ENCODE measurements at regions not wholly inside any gene's neighbourhood (a gene's known extent, or its start where the extent isn't known, plus 50 kb on each side); places are given as distances from the start of the nearest gene placed in this dataset.
A peak's percentile ranks its signal among the peaks of the same experiment; 100 is the strongest.
"Not testable (repeated sequence)": the region's sequence is repeated elsewhere in the genome, so short reads cannot be mapped to it uniquely, and the experiment has no call there.

DNA sequence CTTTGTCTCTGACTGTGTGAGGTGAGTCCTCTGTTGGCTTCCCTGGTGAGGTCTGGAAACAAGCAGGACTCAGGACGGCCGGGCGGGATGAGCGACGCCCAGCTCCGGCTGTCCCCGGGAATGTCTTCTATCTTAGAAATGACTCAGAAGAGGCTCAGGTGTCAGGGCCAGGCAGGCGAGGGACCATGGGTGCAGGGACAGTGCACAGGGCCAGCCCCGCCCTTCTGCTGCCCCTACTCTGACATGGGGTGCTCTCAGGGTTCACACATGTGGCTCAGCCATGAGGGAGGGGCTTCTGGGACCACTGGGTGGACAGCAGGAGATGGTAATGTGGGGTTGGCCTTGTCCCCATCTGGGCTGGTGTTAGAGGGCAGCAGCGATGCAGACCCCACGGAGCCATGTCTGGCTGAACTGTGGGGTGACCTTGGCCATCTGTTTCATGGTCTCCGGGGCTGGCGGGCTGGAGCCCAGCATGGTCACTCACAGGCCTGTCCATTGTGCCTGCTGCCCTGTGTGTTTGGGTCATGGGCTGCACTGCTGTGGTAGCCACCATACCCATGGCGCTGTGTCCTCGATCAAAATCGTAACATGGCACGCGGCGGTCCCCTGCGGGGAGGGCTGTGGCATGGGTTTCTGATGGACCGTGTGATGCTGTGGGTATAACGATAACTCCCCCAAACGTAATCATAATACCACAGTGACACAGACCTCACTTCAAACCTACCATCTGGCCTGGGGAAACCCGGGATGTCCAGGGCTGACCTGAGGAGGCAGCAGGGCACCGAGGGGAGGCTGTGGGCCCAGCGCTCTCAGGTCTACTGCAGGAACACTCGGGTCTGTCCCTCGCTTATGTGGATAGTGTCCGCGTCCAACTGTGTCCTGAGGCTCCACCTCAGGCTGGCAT is 368.8 kb downstream of the TMEM121 start:
- Mint-ChIP-seq H3K9me3 (ENCODE audit: low read depth) (peaks cover 36% of the 10 kb centered on the region), H3K4me1 (ENCODE audit: low read depth) (no peaks in the 10 kb centered on the region), H3K27ac (ENCODE audit: unreplicated experiment) (no peak overlapping the region), H3K4me3 (ENCODE audit: unreplicated experiment) (no peak overlapping the region), H3K36me3 (ENCODE audit: low read depth) (no peaks in the 10 kb centered on the region), H3K27me3 (ENCODE audit: low read depth) (no peaks in the 10 kb centered on the region)
- peak; percentile 80 for DNase-seq (ENCODE audit: low spot score)
- TF ChIP-seq, protein P1, sequence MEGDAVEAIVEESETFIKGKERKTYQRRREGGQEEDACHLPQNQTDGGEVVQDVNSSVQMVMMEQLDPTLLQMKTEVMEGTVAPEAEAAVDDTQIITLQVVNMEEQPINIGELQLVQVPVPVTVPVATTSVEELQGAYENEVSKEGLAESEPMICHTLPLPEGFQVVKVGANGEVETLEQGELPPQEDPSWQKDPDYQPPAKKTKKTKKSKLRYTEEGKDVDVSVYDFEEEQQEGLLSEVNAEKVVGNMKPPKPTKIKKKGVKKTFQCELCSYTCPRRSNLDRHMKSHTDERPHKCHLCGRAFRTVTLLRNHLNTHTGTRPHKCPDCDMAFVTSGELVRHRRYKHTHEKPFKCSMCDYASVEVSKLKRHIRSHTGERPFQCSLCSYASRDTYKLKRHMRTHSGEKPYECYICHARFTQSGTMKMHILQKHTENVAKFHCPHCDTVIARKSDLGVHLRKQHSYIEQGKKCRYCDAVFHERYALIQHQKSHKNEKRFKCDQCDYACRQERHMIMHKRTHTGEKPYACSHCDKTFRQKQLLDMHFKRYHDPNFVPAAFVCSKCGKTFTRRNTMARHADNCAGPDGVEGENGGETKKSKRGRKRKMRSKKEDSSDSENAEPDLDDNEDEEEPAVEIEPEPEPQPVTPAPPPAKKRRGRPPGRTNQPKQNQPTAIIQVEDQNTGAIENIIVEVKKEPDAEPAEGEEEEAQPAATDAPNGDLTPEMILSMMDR (IDR thresholded peaks at IDR 0.05): no peak

DNA sequence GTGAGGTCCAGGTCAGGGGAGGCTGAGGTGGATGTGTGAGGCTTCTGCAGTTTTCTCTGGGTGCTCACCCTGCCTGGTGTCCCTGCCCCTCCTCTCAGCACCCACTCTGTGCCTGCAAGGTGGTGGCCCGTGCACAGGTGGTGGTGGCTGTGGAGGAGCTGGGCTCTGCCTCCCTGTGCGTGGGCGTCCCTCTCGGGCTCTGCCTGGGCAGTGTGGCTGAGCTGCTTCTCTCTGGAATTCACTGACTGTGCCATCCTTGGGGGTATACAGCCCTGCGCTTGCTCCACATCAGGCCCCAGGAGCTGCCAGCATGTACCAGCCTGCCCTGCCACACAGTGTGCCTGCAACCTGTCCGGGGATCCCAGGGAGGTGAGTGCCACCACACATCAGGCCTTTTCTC is 369.8 kb downstream of the TMEM121 start:
- peaks cover 34% of the 10 kb centered on the region for H3K9me3 Mint-ChIP-seq (ENCODE audit: low read depth)
- H3K4me3 Mint-ChIP-seq (ENCODE audit: unreplicated experiment); H3K27ac Mint-ChIP-seq (ENCODE audit: unreplicated experiment): not testable (repeated sequence)

DNA sequence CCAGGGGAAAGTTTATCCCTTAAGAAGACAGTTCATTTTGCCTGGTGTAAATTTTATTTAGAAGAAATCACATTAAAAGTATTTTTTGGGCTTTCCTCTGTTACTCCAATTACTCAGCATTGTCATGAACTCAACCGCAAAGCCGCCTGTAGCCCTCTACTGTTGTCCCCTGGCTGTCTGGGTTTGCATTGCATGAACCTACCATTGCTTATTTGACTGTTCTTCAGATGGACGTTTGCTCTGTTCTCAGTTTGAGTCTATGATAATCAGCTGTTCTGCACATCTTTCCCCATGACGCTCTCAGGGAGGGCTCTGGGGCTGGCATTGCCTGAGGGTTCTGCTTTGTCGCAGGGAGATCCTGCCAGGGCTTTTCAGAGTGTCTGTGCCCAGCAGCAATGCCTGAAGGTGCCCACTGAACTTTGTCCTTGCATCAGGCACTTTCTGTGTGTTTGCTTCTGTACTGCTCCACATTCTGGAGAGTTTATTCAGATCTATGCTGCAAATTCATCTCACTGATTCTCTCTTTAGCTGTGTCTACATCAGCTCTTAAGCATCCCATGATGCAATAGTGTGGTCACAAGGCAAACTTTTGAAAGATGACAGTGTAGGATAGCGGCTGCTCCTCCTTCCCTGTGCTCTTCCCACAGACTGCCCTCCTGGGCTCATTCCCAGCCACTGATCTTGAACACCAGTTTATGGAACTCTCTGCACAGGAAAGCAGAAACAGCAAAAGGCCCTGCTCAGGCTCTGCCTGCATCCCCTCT is 370.8 kb downstream of the TMEM121 start:
- not testable (repeated sequence) for H3K27me3 Mint-ChIP-seq (ENCODE audit: low read depth); H3K4me1 Mint-ChIP-seq (ENCODE audit: low read depth); H3K4me3 Mint-ChIP-seq (ENCODE audit: unreplicated experiment); H3K27ac Mint-ChIP-seq (ENCODE audit: unreplicated experiment); H3K36me3 Mint-ChIP-seq (ENCODE audit: low read depth); DNase-seq (ENCODE audit: low spot score)
- H3K9me3 Mint-ChIP-seq (ENCODE audit: low read depth): peaks cover 34% of the 10 kb centered on the region

More for the DNA sequence above, 369.8 kb downstream of the TMEM121 start:
- peak; percentile 77 for DNase-seq (ENCODE audit: low spot score)
- not testable (repeated sequence) for H3K4me1 Mint-ChIP-seq (ENCODE audit: low read depth); H3K36me3 Mint-ChIP-seq (ENCODE audit: low read depth); H3K27me3 Mint-ChIP-seq (ENCODE audit: low read depth)

DNA sequence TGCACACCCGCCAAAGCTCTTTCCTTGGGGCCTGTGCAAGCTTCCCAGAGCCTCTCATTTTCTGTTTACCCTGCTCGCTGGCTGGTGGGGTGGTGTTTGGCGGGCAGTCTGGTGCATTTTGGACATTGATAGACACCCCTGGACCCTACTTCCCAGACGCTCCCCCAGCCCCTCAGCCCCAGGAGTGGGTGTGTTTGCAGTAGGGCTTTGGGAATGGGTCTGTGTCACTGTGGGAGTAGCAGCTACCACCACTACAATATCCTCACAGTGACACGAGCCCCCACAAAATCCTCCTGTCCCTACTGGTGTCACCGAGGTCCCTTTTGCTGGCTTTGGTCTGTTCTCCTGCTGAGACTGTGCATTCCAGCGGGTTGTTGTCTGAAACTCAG is 371.3 kb downstream of the TMEM121 start:
- Mint-ChIP-seq H3K27ac (ENCODE audit: unreplicated experiment) (no peak overlapping the region), H3K9me3 (ENCODE audit: low read depth) (peaks cover 34% of the 10 kb centered on the region), H3K36me3 (ENCODE audit: low read depth) (no peaks in the 10 kb centered on the region), H3K4me3 (ENCODE audit: unreplicated experiment) (no peak overlapping the region), H3K27me3 (ENCODE audit: low read depth) (no peaks in the 10 kb centered on the region), H3K4me1 (ENCODE audit: low read depth) (no peaks in the 10 kb centered on the region)
- TF ChIP-seq, protein P1 (IDR thresholded peaks at IDR 0.05): no peak
- peak; percentile 44 for DNase-seq (ENCODE audit: low spot score)

DNA sequence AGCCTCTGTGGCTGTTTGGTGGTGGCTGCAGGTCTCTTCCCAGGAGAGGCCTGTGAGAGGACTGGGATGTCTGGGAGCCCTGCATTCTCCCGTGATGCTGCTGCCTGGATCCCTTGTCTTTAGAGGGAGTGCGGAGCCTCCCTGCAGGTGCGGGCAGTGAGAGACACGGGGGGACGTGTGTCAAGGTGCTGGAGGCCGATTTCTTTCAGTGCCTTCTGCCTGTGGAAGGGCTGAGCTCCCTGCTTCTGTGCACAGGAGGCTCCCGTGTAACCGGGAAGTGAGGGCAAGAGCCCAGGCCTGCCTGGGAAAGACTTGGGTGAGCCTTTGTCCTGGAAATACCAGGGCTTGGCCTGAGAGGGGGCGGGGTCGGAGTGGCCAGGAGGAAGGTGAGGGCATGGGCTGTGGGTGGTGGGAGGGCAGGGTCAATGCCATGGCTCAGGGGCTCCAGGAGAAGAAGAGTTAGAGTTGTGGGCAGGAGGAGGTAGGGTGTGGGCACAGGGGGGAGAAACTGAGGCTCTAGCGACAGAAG is 372.2 kb downstream of the TMEM121 start:
- Mint-ChIP-seq H3K4me1 (ENCODE audit: low read depth) (no peaks in the 10 kb centered on the region), H3K4me3 (ENCODE audit: unreplicated experiment) (no peak overlapping the region), H3K27me3 (ENCODE audit: low read depth) (no peaks in the 10 kb centered on the region), H3K36me3 (ENCODE audit: low read depth) (no peaks in the 10 kb centered on the region), H3K27ac (ENCODE audit: unreplicated experiment) (no peak overlapping the region), H3K9me3 (ENCODE audit: low read depth) (peaks cover 35% of the 10 kb centered on the region)
- DNase-seq (ENCODE audit: low spot score): peak; percentile 70
- TF ChIP-seq, protein P1 (IDR thresholded peaks at IDR 0.05): no peak

DNA sequence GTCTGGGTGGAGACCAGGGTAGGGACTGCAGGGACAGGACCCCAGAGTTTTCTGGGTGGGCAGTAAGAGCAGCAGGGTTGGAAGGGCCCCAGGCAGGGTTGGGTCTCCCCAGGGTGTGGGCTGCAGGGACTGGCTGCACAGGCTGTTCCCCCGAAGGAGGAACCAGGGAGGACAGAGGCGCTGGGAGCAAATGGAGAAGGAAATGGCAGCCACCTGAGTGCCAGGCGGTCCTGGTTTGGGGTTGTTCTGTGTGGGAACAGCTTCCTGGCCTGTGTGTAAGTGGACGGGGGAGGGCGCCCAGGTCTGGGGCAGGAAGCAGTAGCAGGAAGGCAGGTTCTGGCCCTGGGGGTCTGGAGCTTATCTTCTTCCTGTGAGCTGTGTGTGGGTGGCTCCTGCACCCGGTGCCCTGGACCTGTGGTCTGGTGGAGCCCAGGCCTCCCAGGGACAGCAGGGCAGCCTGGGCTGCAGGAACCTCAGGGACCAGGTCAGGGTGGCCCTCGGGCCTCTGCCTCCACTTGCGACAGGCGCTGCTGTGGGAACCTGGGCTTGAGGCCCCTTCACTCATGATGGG is 372.8 kb downstream of the TMEM121 start:
- Mint-ChIP-seq H3K4me1 (ENCODE audit: low read depth) (no peaks in the 10 kb centered on the region), H3K36me3 (ENCODE audit: low read depth) (no peaks in the 10 kb centered on the region), H3K27ac (ENCODE audit: unreplicated experiment) (no peak overlapping the region), H3K4me3 (ENCODE audit: unreplicated experiment) (no peak overlapping the region), H3K27me3 (ENCODE audit: low read depth) (no peaks in the 10 kb centered on the region), H3K9me3 (ENCODE audit: low read depth) (peaks cover 38% of the 10 kb centered on the region)
- TF ChIP-seq, protein P1 (IDR thresholded peaks at IDR 0.05): no peak
- DNase-seq (ENCODE audit: low spot score): peak; percentile 68

All from chondrocyte (in vitro differentiated cells).